ENCODE measurements at regions not wholly inside any gene's neighbourhood (a gene's known extent, or its start where the extent isn't known, plus 50 kb on each side); places are given as distances from the start of the nearest gene placed in this dataset.

GRCh38 chr5:4804691-4805360, 335.3 kb upstream of the ADAMTS16 start:
- no peak for TF ChIP-seq FOXP2 (optimal IDR thresholded peaks at IDR 0.05; ENCODE audit: borderline replicate concordance, extremely low read depth, extremely low read length, insufficient read depth)
- no peak for TF ChIP-seq TAF1 (IDR thresholded peaks at IDR 0.05; ENCODE audit: borderline replicate concordance, insufficient read depth, low read length)
- no peak for TF ChIP-seq SIN3A (IDR thresholded peaks at IDR 0.05; ENCODE audit: borderline replicate concordance, insufficient read depth, low read length)
- TF ChIP-seq POLR2AphosphoS5 (IDR thresholded peaks at IDR 0.05; ENCODE audit: low read depth, low read length), result no peak
- TF ChIP-seq REST (IDR thresholded peaks at IDR 0.05; ENCODE audit: insufficient read depth in 1 of 2, low read depth in 2 of 2, low read length in 2 of 2), result no peak

GRCh38 chr5:4815002-4815401, 325.1 kb upstream of the ADAMTS16 start:
- TF ChIP-seq FOXP2 (optimal IDR thresholded peaks at IDR 0.05; ENCODE audit: borderline replicate concordance, extremely low read depth, extremely low read length, insufficient read depth) (no peak), REST (IDR thresholded peaks at IDR 0.05; ENCODE audit: insufficient read depth in 1 of 2, low read depth in 2 of 2, low read length in 2 of 2) (no peak), SIN3A (IDR thresholded peaks at IDR 0.05; ENCODE audit: borderline replicate concordance, insufficient read depth, low read length) (no peak), TAF1 (IDR thresholded peaks at IDR 0.05; ENCODE audit: borderline replicate concordance, insufficient read depth, low read length) (no peak), POLR2AphosphoS5 (IDR thresholded peaks at IDR 0.05; ENCODE audit: low read depth, low read length) (no peak)

- TF ChIP-seq POLR2AphosphoS5 (IDR thresholded peaks at IDR 0.05; ENCODE audit: low read depth, low read length), result no peak
- TF ChIP-seq FOXP2 (optimal IDR thresholded peaks at IDR 0.05; ENCODE audit: borderline replicate concordance, extremely low read depth, extremely low read length, insufficient read depth), result no peak
- TF ChIP-seq TAF1 (IDR thresholded peaks at IDR 0.05; ENCODE audit: borderline replicate concordance, insufficient read depth, low read length), result no peak
- TF ChIP-seq REST (IDR thresholded peaks at IDR 0.05; ENCODE audit: insufficient read depth in 1 of 2, low read depth in 2 of 2, low read length in 2 of 2), result no peak
- TF ChIP-seq SIN3A (IDR thresholded peaks at IDR 0.05; ENCODE audit: borderline replicate concordance, insufficient read depth, low read length), result no peak
These were observed 322.4 kb upstream of the ADAMTS16 start for GRCh38 chr5:4817767-4818166.

- no peak for TF ChIP-seq REST (IDR thresholded peaks at IDR 0.05; ENCODE audit: insufficient read depth in 1 of 2, low read depth in 2 of 2, low read length in 2 of 2)
- TF ChIP-seq FOXP2 (optimal IDR thresholded peaks at IDR 0.05; ENCODE audit: borderline replicate concordance, extremely low read depth, extremely low read length, insufficient read depth), result no peak
- no peak for TF ChIP-seq TAF1 (IDR thresholded peaks at IDR 0.05; ENCODE audit: borderline replicate concordance, insufficient read depth, low read length)
- TF ChIP-seq POLR2AphosphoS5 (IDR thresholded peaks at IDR 0.05; ENCODE audit: low read depth, low read length), result no peak
- no peak for TF ChIP-seq SIN3A (IDR thresholded peaks at IDR 0.05; ENCODE audit: borderline replicate concordance, insufficient read depth, low read length)
These were observed 308.8 kb upstream of the ADAMTS16 start for GRCh38 chr5:4831325-4831724.

Measured in PFSK-1 (cell line).